Neutrophil (primary cell): ENCODE measurements at regions not wholly inside any gene's neighbourhood (a gene's known extent, or its start where the extent isn't known, plus 50 kb on each side); places are given as distances from the start of the nearest gene placed in this dataset.

ENCODE experiments used
- H3K27ac ChIP-seq: fragments of 200-600 bp; sonication (generic); 2 replicates; pipeline ENCODE4 v1.5.1; 2016; ENCODE audit warnings: mild to moderate bottlenecking, moderate library complexity
- H3K27me3 ChIP-seq: fragments of 200-600 bp; sonication (generic); 2 replicates; pipeline ENCODE4 v1.6.0; 2016; ENCODE audit warnings: mild to moderate bottlenecking
- H3K36me3 ChIP-seq: fragments of 200-600 bp; sonication (generic); 2 replicates; pipeline ENCODE4 v1.5.1; 2017
- H3K4me1 ChIP-seq, 2 experiments: fragments of 200-600 bp in 1 of 2; sonication (generic) in 1 of 2; 1 replicate in 1 of 2; 2 replicates in 1 of 2; pipeline versions ENCODE4 v1.5.1 to v1.6.1; 2013 to 2016; ENCODE audit warnings: low read depth in 1 of 2, low read length in 1 of 2, mild to moderate bottlenecking in 1 of 2, moderate library complexity in 1 of 2; ENCODE audit not compliant: control insufficient read depth in 1 of 2, insufficient read depth in 1 of 2
- H3K4me3 ChIP-seq, 2 experiments: fragments of 200-600 bp in 1 of 2; sonication (generic) in 1 of 2; 1 replicate in 1 of 2; 2 replicates in 1 of 2; pipeline ENCODE4 v1.5.1; 2013 to 2016; ENCODE audit warnings: low read depth in 1 of 2, low read length in 1 of 2, mild to moderate bottlenecking in 1 of 2, moderate library complexity in 1 of 2
- H3K9me3 ChIP-seq: fragments of 200-600 bp; sonication (generic); 2 replicates; pipeline ENCODE4 v1.5.1; 2016
- CTCF ChIP-seq: fragments of 200-600 bp; sonication (generic); IDR thresholded peaks from 2 replicates; pipeline ENCODE4 v1.5.1; 2016; ENCODE audit warnings: antibody characterized with exemption

GRCh38 chr6:98539741-98540140 lies 294.6 kb upstream of the POU3F2 start:
- H3K4me3 ChIP-seq: no peak overlapping the region
- H3K27me3 ChIP-seq: no peaks in the 10 kb centered on the region
- H3K4me1 ChIP-seq: no peaks in the 10 kb centered on the region
- no peak overlapping the region for H3K27ac ChIP-seq
- no peak for TF ChIP-seq CTCF
- no peaks in the 10 kb centered on the region for H3K36me3 ChIP-seq
- H3K9me3 ChIP-seq: no peaks in the 10 kb centered on the region

GRCh38 chr6:98546376-98546775 lies 288.0 kb upstream of the POU3F2 start:
- Histone ChIP-seq H3K27ac (no peak overlapping the region), H3K36me3 (no peaks in the 10 kb centered on the region), H3K4me1 (no peaks in the 10 kb centered on the region), H3K27me3 (no peaks in the 10 kb centered on the region), H3K9me3 (no peaks in the 10 kb centered on the region), H3K4me3 (no peak overlapping the region)
- TF ChIP-seq CTCF: no peak

GRCh38 chr6:98547151-98547550 lies 287.2 kb upstream of the POU3F2 start:
- Histone ChIP-seq H3K4me3 (no peak overlapping the region), H3K27ac (no peak overlapping the region), H3K36me3 (no peaks in the 10 kb centered on the region), H3K4me1 (no peaks in the 10 kb centered on the region), H3K9me3 (no peaks in the 10 kb centered on the region), H3K27me3 (no peaks in the 10 kb centered on the region)
- TF ChIP-seq CTCF: no peak

GRCh38 chr6:98547634-98548033 lies 286.7 kb upstream of the POU3F2 start:
- TF ChIP-seq CTCF: no peak
- no peak overlapping the region for H3K27ac ChIP-seq
- H3K36me3 ChIP-seq: no peaks in the 10 kb centered on the region
- H3K27me3 ChIP-seq: no peaks in the 10 kb centered on the region
- H3K4me1 ChIP-seq: no peaks in the 10 kb centered on the region
- no peaks in the 10 kb centered on the region for H3K9me3 ChIP-seq
- H3K4me3 ChIP-seq: no peak overlapping the region

GRCh38 chr6:98548301-98548700 lies 286.1 kb upstream of the POU3F2 start:
- no peak overlapping the region for H3K27ac ChIP-seq
- no peaks in the 10 kb centered on the region for H3K27me3 ChIP-seq
- H3K4me1 ChIP-seq: no peaks in the 10 kb centered on the region
- no peaks in the 10 kb centered on the region for H3K9me3 ChIP-seq
- no peaks in the 10 kb centered on the region for H3K36me3 ChIP-seq
- no peak for TF ChIP-seq CTCF
- H3K4me3 ChIP-seq: no peak overlapping the region

GRCh38 chr6:98560418-98560817 lies 274.0 kb upstream of the POU3F2 start:
- Histone ChIP-seq H3K4me1 (no peaks in the 10 kb centered on the region), H3K4me3 (no peak overlapping the region), H3K9me3 (no peaks in the 10 kb centered on the region), H3K27ac (no peak overlapping the region), H3K27me3 (no peaks in the 10 kb centered on the region), H3K36me3 (no peaks in the 10 kb centered on the region)
- TF ChIP-seq CTCF: no peak
